Fibroblast of mammary gland (primary cell): ENCODE measurements at regions not wholly inside any gene's neighbourhood (a gene's known extent, or its start where the extent isn't known, plus 50 kb on each side); places are given as distances from the start of the nearest gene placed in this dataset.
"Not testable (repeated sequence)": the region's sequence is repeated elsewhere in the genome, so short reads cannot be mapped to it uniquely, and the experiment has no call there.

ENCODE experiments used
- DNase-seq: peaks from one replicate; pipeline ENCODE4 v3.0.0-alpha.2; 2010; ENCODE audit warnings: low read depth
- H3K4me3 ChIP-seq: 2 replicates; pipeline ENCODE4 v1.5.1; 2011; ENCODE audit warnings: low read depth, mild to moderate bottlenecking, low read length, moderate library complexity; ENCODE audit not compliant: control insufficient read depth
- TF ChIP-seq, protein P1 (sequence below): conservative IDR thresholded peaks from 2 replicates; pipeline ENCODE4 v1.5.1; 2011; ENCODE audit warnings: low read depth, low read length, inconsistent platforms; ENCODE audit not compliant: control insufficient read depth, insufficient read depth

DNA sequence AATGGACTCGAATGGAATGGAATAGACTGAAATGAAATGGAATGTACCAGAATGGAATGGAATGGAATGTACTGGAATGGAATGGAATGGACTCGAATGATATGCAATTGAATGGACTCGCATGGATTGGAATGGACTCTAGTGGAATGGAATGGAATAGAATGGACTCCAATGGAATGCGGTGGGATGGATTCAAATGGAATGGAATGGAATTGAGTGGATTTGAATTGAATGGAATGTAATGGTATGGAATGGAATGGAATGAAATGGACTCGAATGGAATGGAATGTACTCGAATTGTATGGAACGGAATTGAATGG, 99.6 kb upstream of the FBXO28 start:
- TF ChIP-seq, protein P1, sequence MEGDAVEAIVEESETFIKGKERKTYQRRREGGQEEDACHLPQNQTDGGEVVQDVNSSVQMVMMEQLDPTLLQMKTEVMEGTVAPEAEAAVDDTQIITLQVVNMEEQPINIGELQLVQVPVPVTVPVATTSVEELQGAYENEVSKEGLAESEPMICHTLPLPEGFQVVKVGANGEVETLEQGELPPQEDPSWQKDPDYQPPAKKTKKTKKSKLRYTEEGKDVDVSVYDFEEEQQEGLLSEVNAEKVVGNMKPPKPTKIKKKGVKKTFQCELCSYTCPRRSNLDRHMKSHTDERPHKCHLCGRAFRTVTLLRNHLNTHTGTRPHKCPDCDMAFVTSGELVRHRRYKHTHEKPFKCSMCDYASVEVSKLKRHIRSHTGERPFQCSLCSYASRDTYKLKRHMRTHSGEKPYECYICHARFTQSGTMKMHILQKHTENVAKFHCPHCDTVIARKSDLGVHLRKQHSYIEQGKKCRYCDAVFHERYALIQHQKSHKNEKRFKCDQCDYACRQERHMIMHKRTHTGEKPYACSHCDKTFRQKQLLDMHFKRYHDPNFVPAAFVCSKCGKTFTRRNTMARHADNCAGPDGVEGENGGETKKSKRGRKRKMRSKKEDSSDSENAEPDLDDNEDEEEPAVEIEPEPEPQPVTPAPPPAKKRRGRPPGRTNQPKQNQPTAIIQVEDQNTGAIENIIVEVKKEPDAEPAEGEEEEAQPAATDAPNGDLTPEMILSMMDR: no peak
- H3K4me3 ChIP-seq: no peak overlapping the region
- DNase-seq: peak; percentile 11

GRCh38 chr1:224013626-224014329, 100.1 kb upstream of the FBXO28 start:
- DNase-seq: peak; percentile 25
- H3K4me3 ChIP-seq: not testable (repeated sequence)

- not testable (repeated sequence) for H3K4me3 ChIP-seq
- DNase-seq: peak; percentile 11
Observed at GRCh38 chr1:224012807-224013434, 101.0 kb upstream of the FBXO28 start.

DNA sequence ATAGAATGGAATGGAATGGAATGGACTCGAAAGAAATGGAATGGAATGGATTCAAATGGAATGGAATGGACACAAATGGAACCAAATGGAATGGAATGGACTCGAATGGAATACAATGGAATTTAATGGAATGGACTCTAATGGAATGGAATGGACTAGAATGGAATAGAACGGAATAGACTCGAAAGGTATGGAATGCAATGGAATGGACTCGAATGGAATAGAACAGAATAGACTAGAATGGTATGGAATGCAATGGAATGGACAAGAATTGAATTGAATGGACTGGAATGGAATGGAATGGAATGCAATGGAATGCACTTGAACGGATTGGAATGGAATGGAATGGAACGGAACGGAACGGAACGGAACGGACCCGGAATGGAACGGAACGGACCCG, 101.7 kb upstream of the FBXO28 start:
- not testable (repeated sequence) for DNase-seq, H3K4me3 ChIP-seq

- not testable (repeated sequence) for H3K4me3 ChIP-seq, DNase-seq
Observed at GRCh38 chr1:224011751-224012150, 102.2 kb upstream of the FBXO28 start.

DNA sequence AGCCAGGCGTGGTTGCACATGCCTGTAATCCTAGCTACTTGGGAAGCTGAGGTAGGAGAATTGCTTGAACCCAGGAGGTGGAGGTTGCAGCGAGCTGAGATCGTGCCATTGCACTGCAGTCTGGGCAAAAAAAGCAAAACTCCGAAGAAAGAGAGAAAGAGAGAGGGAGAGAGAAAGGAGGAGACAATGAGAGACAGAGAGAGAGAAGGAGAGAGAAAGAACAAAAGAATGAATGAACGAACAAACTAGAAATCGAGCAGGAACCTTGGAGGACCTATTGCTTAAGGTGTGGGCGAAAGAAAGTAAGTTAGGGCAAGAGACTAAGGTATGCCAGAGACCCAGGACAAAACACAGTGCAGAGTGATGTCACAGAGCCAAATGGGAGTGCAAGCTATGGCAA, 102.8 kb upstream of the FBXO28 start:
- not testable (repeated sequence) for H3K4me3 ChIP-seq, DNase-seq

DNA sequence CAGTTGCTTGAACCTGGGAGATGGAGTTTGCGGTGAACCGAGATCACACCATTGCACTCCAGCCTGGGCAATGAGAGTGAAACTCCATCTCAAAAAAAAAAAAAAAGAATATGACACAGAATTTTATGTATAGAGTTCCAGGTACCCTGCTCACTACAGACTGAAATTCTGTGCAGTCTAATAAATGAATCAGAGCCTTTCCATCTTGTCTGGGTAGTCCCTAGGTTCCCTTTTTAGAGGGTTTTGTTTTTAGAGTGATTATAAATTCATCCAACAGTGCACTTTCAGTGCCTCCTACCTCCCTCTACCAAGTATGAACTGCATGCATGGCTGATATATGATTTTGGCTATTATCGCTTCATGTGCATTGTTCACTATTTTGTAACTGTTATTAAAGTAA, 107.9 kb upstream of the FBXO28 start:
- H3K4me3 ChIP-seq, DNase-seq: not testable (repeated sequence)

DNA sequence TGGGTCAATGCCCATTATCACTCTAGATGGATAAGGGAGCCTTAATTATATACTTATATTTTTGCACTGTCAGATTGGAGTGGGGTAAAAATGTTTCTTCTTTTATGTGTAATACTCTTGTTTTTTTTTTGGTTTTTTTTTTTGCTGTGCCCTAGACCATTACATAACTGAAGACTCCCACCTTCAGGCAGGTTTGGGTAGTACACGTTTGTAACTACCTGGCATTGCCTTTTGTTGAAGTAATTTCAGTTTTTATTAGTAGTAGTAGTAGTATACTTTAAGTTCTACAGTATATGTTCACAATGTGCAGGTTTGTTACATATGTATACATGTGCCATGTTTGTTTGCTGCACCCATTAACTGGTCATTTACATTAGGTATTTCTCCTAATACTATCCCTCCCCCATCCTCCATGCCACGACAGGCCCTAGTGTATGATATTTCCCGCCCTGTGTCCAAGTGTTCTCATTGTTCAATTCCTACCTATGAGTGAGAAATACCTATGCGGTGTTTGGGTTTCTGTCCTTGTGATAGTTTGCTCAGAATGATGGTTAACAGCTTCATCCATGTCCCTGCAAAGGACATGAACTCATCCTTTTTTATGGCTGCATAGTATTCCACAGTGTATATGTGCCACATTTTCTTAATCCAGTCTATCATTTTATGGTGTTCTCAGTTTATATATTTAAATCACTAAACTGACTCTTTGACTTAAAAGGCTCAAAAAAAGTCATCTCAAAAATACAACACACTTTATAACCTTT, 109.2 kb upstream of the FBXO28 start:
- TF ChIP-seq, protein P1: peak; percentile 35
- peak; percentile 41 for DNase-seq
- H3K4me3 ChIP-seq: not testable (repeated sequence)

DNA sequence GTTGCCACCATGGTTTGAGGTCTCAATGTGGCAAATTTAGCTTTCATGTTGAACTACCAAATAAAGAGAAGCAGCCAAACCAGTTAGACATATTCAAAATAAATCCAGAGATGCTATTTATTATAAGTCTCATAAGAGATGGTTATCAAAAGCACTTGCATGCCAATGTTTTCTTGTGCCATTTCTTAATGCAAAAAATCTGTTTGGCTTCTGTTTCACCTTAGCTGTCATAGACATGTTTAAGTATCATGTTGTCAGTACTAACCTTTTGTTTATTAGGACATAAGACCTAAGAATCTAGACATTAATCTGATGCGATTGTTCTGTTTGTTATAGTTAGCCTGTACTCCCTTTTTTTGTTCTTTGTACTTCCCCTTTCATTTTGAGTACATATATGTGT, 110.0 kb upstream of the FBXO28 start:
- not testable (repeated sequence) for DNase-seq, H3K4me3 ChIP-seq

DNA sequence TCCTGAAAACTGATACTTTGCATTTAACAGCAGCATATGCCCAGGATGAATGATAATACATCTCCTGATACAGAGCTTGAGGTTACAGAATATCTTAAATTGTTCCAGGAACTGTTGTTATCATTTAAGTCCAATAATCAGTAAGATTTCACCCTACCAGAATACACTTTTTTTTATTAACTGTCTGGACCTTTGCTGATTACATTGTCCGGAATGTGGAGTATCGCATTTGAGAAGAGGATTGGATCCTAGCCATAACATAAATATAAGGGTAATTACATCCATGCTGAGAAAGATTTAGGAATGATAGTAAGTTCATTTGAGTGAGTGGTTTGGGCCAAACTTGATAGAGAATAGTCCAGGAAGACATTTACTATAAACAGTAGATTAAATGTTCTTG, 112.2 kb upstream of the FBXO28 start:
- not testable (repeated sequence) for H3K4me3 ChIP-seq

DNA sequence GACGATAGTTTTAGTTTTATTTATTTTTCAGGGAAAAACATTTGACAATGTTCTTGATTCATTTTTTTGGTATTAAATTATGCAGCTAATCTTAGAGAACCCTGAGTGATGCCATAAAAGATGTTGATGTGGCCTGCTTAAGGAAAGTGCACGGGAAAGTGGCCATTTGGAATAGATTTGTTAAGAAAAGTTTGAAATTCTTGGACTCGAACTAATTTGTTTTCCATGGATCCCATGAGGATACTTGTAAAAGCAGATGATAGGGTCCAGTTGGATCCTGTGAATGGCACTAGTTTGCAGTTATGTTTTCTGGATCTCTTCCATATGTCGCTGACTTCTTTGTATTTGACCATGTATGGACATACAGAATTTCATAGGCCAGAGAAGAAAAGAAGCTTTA, 114.2 kb upstream of the FBXO28 start:
- H3K4me3 ChIP-seq: not testable (repeated sequence)
- peak; percentile 45 for DNase-seq

More for the DNA sequence above, 112.2 kb upstream of the FBXO28 start:
- not testable (repeated sequence) for DNase-seq

GRCh38 chr1:223998676-223999455, 115.0 kb upstream of the FBXO28 start:
- not testable (repeated sequence) for H3K4me3 ChIP-seq
- peak; percentile 10 for DNase-seq

- not testable (repeated sequence) for H3K4me3 ChIP-seq
Observed at GRCh38 chr1:223996376-223996775, 117.5 kb upstream of the FBXO28 start.

DNA sequence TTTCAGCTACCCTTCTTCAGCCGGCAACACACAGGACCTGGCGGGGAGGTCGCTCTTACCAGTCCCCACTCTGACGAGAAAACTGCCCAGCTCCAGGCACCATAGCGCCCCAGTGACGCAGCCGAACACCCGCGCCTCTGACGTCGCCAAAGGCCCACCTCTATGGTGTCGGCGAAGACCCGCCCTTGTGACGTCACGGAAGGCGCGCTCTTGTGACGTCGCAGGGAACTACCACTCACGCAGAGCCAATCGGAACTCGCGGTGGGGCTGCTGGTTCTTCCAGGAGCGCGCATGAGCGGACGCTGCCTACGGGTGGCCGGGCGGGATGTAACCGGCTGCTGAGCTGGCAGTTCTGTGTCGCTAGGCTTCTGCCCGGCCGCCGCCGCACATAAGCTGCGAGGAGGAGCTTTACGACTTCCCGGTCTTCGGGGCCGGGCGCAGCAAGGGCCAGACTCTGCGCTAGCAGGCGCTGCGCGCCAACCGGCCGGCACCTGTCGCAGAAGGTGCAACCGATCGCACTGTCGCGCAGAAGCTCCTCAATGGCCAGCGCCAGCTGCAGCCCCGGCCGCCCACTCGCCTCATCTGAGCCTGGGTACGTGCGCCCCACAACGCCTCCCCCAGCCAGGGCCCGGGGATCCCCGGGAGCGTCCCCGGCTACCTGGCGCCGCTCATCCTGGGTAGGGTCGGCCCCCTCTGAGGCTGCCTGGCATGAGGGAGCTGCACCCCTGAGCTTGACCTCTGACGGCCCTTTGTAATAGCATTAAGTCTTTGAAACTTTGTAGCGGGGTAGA, 121.3 kb upstream of the FBXO28 start:
- peak overlapping the region; percentile 60 for H3K4me3 ChIP-seq
- DNase-seq: peak; percentile 99

More at GRCh38 chr1:223996376-223996775, 117.5 kb upstream of the FBXO28 start:
- peak; percentile 37 for DNase-seq

GRCh38 chr1:223991297-223991857, 122.5 kb upstream of the FBXO28 start:
- H3K4me3 ChIP-seq, DNase-seq: not testable (repeated sequence)
